ENCODE measurements at regions not wholly inside any gene's neighbourhood (a gene's known extent, or its start where the extent isn't known, plus 50 kb on each side); places are given as distances from the start of the nearest gene placed in this dataset.

- Histone ChIP-seq H3K4me1 (no peaks in the 10 kb centered on the region), H3K9me3 (no peaks in the 10 kb centered on the region), H3K27me3 (no peaks in the 10 kb centered on the region), H3K4me3 (no peak overlapping the region), H3K27ac (no peak overlapping the region), H3K36me3 (no peaks in the 10 kb centered on the region)
- intact Hi-C loops (cut with DNase I; ENCODE audit: low total_unique reads): no loop called here
- DNase-seq: no peak
- 77 to 85% (median 84%) methylated on average over 6 of the region's 6 CpGs for WGBS, 5 donors
- TF ChIP-seq POLR2A (IDR thresholded peaks at IDR 0.05): no peak
- TF ChIP-seq, protein P1, sequence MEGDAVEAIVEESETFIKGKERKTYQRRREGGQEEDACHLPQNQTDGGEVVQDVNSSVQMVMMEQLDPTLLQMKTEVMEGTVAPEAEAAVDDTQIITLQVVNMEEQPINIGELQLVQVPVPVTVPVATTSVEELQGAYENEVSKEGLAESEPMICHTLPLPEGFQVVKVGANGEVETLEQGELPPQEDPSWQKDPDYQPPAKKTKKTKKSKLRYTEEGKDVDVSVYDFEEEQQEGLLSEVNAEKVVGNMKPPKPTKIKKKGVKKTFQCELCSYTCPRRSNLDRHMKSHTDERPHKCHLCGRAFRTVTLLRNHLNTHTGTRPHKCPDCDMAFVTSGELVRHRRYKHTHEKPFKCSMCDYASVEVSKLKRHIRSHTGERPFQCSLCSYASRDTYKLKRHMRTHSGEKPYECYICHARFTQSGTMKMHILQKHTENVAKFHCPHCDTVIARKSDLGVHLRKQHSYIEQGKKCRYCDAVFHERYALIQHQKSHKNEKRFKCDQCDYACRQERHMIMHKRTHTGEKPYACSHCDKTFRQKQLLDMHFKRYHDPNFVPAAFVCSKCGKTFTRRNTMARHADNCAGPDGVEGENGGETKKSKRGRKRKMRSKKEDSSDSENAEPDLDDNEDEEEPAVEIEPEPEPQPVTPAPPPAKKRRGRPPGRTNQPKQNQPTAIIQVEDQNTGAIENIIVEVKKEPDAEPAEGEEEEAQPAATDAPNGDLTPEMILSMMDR (IDR thresholded peaks at IDR 0.05): no peak
- TF ChIP-seq POLR2AphosphoS5 (IDR thresholded peaks at IDR 0.05): no peak
- no peak for TF ChIP-seq EP300 (IDR thresholded peaks at IDR 0.05)
These were observed 108.2 kb downstream of the SKIDA1 start for GRCh38 chr10:21417172-21417712.

- intact Hi-C loops (cut with DNase I; ENCODE audit: low total_unique reads): no loop called here
- Histone ChIP-seq H3K27ac (no peak overlapping the region), H3K4me3 (no peak overlapping the region), H3K27me3 (no peaks in the 10 kb centered on the region), H3K36me3 (no peaks in the 10 kb centered on the region), H3K9me3 (no peaks in the 10 kb centered on the region), H3K4me1 (no peaks in the 10 kb centered on the region)
- DNase-seq: no peak
- WGBS, 5 donors: 63 to 81% (median 77%) methylated on average over 2 of the region's 2 CpGs
- TF ChIP-seq POLR2A (IDR thresholded peaks at IDR 0.05) (no peak), EP300 (IDR thresholded peaks at IDR 0.05) (no peak), POLR2AphosphoS5 (IDR thresholded peaks at IDR 0.05) (no peak)
- TF ChIP-seq, protein P1 (IDR thresholded peaks at IDR 0.05): no peak
These were observed 111.8 kb downstream of the SKIDA1 start for GRCh38 chr10:21413680-21414079.

DNA sequence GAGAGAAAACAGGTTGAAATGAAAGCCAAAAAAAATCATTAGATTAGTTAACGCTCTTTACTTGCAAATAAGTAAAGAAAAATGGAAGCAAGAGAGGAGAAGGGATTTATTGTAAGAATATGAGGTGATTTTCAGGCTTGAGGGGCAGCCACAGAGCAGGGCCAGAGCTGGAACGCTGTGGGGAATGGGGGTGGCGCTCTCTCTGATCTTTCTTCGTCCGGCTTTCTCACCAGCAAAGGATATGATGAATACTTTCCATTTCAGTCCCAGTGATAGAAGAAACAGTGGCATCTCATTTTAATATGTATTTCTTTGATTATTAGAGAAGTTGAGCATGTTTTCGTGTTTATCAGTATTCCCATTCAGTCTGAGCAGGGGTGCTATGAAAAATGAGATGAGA lies 112.2 kb downstream of the SKIDA1 start:
- H3K27me3 ChIP-seq: no peaks in the 10 kb centered on the region
- no peaks in the 10 kb centered on the region for H3K4me1 ChIP-seq
- intact Hi-C loops (cut with DNase I; ENCODE audit: low total_unique reads): no loop called here
- no peak for DNase-seq
- WGBS, 5 donors: 77 to 89% (median 82%) methylated on average over 6 of the region's 6 CpGs
- H3K36me3 ChIP-seq: no peaks in the 10 kb centered on the region
- no peak overlapping the region for H3K4me3 ChIP-seq
- H3K27ac ChIP-seq: no peak overlapping the region
- TF ChIP-seq POLR2A (IDR thresholded peaks at IDR 0.05) (no peak), POLR2AphosphoS5 (IDR thresholded peaks at IDR 0.05) (no peak), EP300 (IDR thresholded peaks at IDR 0.05) (no peak)
- TF ChIP-seq, protein P1 (IDR thresholded peaks at IDR 0.05): no peak
- no peaks in the 10 kb centered on the region for H3K9me3 ChIP-seq

DNA sequence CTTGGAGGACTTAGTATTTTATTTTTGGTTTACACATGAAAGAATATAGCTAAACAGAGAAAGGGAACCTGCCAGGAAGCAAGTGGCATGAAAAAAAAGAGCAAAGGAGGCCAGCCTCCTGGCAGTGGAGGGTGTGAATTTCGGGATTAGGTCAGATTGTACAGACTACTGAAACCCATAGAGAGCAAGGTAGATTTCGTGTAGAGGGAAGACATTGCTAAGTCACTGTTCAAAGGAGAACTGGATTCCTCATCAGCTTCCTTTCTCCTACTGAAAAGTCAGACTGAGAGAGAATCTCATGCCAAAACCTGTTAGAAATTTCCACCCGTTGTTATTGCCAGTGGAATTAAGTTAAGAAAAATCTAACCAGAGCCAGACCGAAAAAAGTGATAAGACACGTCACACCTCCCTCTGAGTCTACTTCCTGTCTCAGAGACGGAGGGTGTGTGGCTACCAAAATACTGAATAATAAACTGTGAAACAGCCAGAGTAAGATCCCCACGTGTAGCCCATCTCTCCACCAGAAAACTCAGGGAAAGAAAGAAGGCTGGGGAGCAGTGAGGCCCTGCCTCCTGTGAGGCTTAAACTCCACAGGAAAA lies 118.8 kb downstream of the SKIDA1 start:
- H3K4me3 ChIP-seq: no peak overlapping the region
- DNase-seq: no peak
- WGBS, 5 donors: 57 to 70% (median 62%) methylated on average over 7 of the region's 7 CpGs
- H3K4me1 ChIP-seq: no peaks in the 10 kb centered on the region
- H3K27ac ChIP-seq: no peak overlapping the region
- intact Hi-C loops (cut with DNase I; ENCODE audit: low total_unique reads): no loop called here
- peaks cover 0 to 13% (median 7%) of the 10 kb centered on the region in 4 donors for H3K9me3 ChIP-seq
- TF ChIP-seq POLR2A (IDR thresholded peaks at IDR 0.05) (no peak), EP300 (IDR thresholded peaks at IDR 0.05) (no peak), POLR2AphosphoS5 (IDR thresholded peaks at IDR 0.05) (no peak)
- TF ChIP-seq, protein P1 (IDR thresholded peaks at IDR 0.05): no peak
- H3K27me3 ChIP-seq: no peaks in the 10 kb centered on the region
- no peaks in the 10 kb centered on the region for H3K36me3 ChIP-seq

Data from stomach (tissue), 8 donors.